Gastroesophageal sphincter (tissue), 4 donors: ENCODE measurements at regions not wholly inside any gene's neighbourhood (a gene's known extent, or its start where the extent isn't known, plus 50 kb on each side); places are given as distances from the start of the nearest gene placed in this dataset.

Experiments
- ATAC-seq: fragments of 150-250 bp; one replicate; pipeline ENCODE4 v1.9.1; 2016; ENCODE audit warnings: mild to moderate bottlenecking, moderate library complexity
- H3K27ac ChIP-seq, 4 donors: fragments of 200-600 bp; sonication (generic) in 3 of 4; 1 replicate in 3 of 4; 2 replicates in 1 of 4; pipeline ENCODE4 v1.5.1; 2016 to 2019
- H3K27me3 ChIP-seq: fragments of 200-600 bp; sonication (generic); one replicate; pipeline ENCODE4 v1.5.1; 2019
- H3K36me3 ChIP-seq, 2 donors: fragments of 200-600 bp; sonication (generic); one replicate each; pipeline ENCODE4 v1.5.1; 2019; ENCODE audit warnings: control low read depth in 1 of 2
- H3K4me1 ChIP-seq, 3 donors: fragments of 200-600 bp; sonication (generic); 1 replicate in 2 of 3; 2 replicates in 1 of 3; pipeline ENCODE4 v1.5.1; 2016 to 2019; ENCODE audit warnings: control low read depth in 2 of 3
- H3K4me3 ChIP-seq, 2 donors: fragments of 200-600 bp; sonication (generic); one replicate each; pipeline ENCODE4 v1.5.1; 2019; ENCODE audit warnings: mild to moderate bottlenecking in 1 of 2, moderate library complexity in 1 of 2
- H3K9me3 ChIP-seq, 3 donors: fragments of 200-600 bp; sonication (generic); one replicate each; pipeline ENCODE4 v1.5.1; 2017 to 2019; ENCODE audit warnings: control low read depth in 2 of 3
- EP300 ChIP-seq: sonication (generic); formaldehyde crosslinking; IDR thresholded peaks from one replicate; pipeline ENCODE4 v1.6.1; 2017; ENCODE audit warnings: antibody characterized with exemption, mild to moderate bottlenecking
- POLR2A ChIP-seq, 2 donors: fragments of 450-650 bp; IDR thresholded peaks; one replicate each; pipeline ENCODE4 v1.6.1; 2017; ENCODE audit warnings: antibody characterized with exemption in 2 of 2, mild to moderate bottlenecking in 2 of 2, moderate library complexity in 1 of 2
- POLR2AphosphoS5 ChIP-seq: sonication (generic); formaldehyde crosslinking; IDR thresholded peaks from one replicate; pipeline ENCODE4 v1.6.1; 2017; ENCODE audit warnings: antibody characterized with exemption
- WGBS, 2 donors: methylation state at CpG; one replicate each; pipeline ENCODE4 v1.1.5; 2018; ENCODE audit warnings: low coverage in 1 of 2; 5-methylcytosine and 5-hydroxymethylcytosine counted together
- TF ChIP-seq, protein P1 (sequence below), 4 experiments: fragments of 200-600 bp in 2 of 4; fragments of 450-650 bp in 2 of 4; sonication (generic) in 1 of 4; IDR thresholded peaks; one replicate each; pipeline ENCODE4 v1.5.1; 2017 to 2019; ENCODE audit warnings: antibody characterized with exemption in 4 of 4, mild to moderate bottlenecking in 2 of 4, moderate library complexity in 2 of 4

DNA sequence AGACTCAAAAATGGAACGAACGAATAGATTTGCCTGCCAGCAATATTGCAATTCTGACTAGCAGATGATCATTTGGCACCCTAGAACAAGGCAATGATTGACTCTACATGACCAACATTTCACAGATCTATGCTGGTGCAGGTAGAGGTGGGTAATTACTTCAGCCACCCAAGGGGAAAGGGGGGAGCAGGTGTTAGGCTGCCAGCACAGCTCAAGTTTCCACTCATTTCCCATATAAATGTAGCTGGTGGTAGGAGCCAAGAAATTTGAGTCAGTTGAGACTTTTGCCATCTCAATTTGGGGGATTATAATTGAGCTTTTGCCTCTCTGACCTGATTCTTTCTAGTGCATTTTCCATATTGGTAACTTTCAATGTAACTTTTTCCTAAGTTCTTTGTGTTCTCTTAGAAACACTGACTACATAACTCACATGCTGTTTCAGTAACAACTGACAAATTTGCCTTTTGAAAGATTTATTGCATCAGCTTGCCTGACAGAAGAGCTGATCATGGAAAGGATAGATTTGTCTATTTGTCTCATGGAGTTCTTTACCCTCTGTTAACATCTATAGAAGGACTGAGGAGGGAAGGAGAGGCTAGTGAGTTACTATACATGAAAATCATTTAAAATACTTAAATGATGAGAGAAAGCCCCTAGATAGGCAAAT lies 902.5 kb downstream of the ZPLD1 start:
- Histone ChIP-seq H3K27me3 (no peaks in the 10 kb centered on the region), H3K36me3 (no peaks in the 10 kb centered on the region), H3K4me3 (no peak overlapping the region), H3K4me1 (no peaks in the 10 kb centered on the region), H3K27ac (no peak overlapping the region), H3K9me3 (no peaks in the 10 kb centered on the region)
- ATAC-seq, result no peak
- WGBS, 2 donors, result 75 to 97% methylated on average over 2 of the region's 2 CpGs
- TF ChIP-seq POLR2A (IDR thresholded peaks at IDR 0.05) (no peak), EP300 (no peak), POLR2AphosphoS5 (no peak)
- TF ChIP-seq, protein P1, sequence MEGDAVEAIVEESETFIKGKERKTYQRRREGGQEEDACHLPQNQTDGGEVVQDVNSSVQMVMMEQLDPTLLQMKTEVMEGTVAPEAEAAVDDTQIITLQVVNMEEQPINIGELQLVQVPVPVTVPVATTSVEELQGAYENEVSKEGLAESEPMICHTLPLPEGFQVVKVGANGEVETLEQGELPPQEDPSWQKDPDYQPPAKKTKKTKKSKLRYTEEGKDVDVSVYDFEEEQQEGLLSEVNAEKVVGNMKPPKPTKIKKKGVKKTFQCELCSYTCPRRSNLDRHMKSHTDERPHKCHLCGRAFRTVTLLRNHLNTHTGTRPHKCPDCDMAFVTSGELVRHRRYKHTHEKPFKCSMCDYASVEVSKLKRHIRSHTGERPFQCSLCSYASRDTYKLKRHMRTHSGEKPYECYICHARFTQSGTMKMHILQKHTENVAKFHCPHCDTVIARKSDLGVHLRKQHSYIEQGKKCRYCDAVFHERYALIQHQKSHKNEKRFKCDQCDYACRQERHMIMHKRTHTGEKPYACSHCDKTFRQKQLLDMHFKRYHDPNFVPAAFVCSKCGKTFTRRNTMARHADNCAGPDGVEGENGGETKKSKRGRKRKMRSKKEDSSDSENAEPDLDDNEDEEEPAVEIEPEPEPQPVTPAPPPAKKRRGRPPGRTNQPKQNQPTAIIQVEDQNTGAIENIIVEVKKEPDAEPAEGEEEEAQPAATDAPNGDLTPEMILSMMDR (IDR thresholded peaks at IDR 0.05), result no peak

DNA sequence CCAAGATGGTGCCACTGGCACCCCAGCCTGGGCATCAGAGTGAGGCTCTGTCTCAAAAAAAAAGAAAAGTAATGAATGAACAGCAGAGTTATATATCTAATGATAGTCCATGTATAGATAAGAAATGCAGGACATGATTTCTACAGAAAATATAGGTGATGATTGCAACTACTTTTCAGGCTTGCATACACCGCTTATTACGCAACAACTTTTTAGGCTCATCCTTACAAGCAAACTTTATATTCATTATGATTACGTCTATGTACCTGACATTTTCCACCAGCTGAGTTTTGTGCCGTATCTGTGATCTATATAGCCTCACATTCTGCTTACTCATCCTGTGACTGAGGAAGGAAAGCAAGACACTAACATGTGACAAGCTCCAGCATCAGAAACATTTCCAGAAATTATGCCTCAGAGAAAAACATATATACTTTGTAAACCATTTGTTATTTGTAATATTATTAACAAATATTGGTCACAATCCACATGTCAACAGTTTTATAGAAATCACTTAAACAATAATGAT lies 906.3 kb downstream of the ZPLD1 start:
- Histone ChIP-seq H3K9me3 (no peaks in the 10 kb centered on the region), H3K4me3 (no peak overlapping the region), H3K27me3 (no peaks in the 10 kb centered on the region), H3K4me1 (no peaks in the 10 kb centered on the region), H3K27ac (no peak overlapping the region), H3K36me3 (no peaks in the 10 kb centered on the region)
- no peak for ATAC-seq
- WGBS, 2 donors, result 87 to 91% methylated on average over 4 of the region's 4 CpGs
- no peak for TF ChIP-seq POLR2A (IDR thresholded peaks at IDR 0.05)

DNA sequence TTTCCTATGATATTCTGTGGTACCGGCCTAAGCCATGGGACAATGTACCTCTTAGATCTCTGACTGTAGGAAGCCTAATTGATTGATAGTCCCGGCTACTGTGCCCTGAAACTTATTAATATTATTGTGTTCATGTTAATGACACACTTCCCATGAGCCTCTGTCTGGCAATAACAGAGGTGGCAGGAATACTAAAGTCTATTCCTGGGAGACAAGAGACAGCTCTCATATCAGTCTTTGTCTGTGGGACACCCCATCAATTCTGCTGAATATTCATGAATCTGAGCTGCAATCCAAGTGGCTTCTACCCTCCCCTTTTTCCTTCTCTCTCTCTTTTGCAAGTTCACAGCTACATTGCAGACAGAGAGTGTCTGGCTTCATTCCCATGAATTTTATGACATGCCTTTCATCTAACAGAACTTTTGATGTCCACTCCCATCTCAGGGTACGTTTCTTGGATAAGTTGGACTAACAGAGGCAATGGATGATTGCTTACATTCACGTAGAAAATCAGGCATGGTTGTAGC lies 907.5 kb downstream of the ZPLD1 start:
- Histone ChIP-seq H3K27me3 (no peaks in the 10 kb centered on the region), H3K27ac (no peak overlapping the region), H3K4me3 (no peak overlapping the region), H3K36me3 (no peaks in the 10 kb centered on the region), H3K4me1 (no peaks in the 10 kb centered on the region), H3K9me3 (no peaks in the 10 kb centered on the region)
- 50 to 67% methylated on average over 1 to 3 of the region's 4 CpGs for WGBS, 2 donors
- TF ChIP-seq POLR2A (IDR thresholded peaks at IDR 0.05), result no peak
- no peak for ATAC-seq

DNA sequence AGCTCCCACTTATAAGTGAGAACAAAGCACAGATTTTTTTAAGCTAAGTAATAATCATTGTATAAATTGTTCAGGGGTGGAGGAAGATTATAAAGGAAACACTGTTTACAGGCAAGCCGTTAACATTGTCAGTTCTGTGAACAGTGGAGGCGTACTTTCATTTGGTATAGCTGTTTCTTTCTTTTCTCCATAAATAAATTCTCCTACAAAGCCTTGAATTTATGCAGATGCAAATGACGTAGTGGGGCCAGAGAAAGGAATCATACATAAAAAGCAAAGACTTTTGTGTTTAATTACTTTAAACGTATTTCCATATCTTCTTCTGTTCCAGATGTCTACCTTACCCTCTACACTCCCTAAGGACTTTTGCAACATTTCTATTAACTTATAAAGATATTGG lies 914.9 kb downstream of the ZPLD1 start:
- ATAC-seq, result no peak

DNA sequence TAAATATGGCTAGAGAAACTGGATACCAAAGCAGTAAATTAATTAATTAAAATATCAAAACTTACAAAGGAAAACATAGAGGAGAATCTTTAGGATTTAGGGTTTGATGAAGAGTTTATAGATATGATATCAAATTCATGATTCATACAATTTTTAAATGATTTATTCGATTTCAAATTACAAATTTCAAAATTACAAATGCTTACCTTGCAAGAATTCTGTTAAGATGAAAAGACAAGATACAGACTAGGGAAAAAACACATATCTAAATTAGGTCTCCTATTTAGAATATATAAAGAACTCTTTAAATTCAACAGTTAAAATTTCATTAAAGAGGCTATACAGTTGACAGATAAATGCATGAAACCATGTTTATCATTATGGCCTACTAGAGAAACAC lies 930.7 kb downstream of the ZPLD1 start:
- H3K27me3 ChIP-seq, result no peaks in the 10 kb centered on the region
- no peaks in the 10 kb centered on the region for H3K9me3 ChIP-seq
- no peak for ATAC-seq
- no peak overlapping the region for H3K27ac ChIP-seq
- 75 to 83% methylated on average over 1 of the region's 1 CpG for WGBS, 2 donors
- no peaks in the 10 kb centered on the region for H3K4me1 ChIP-seq
- TF ChIP-seq EP300 (no peak), POLR2AphosphoS5 (no peak), POLR2A (IDR thresholded peaks at IDR 0.05) (no peak)
- TF ChIP-seq, protein P1 (IDR thresholded peaks at IDR 0.05), result no peak
- H3K36me3 ChIP-seq, result no peaks in the 10 kb centered on the region
- no peak overlapping the region for H3K4me3 ChIP-seq

More for the DNA sequence above, 914.9 kb downstream of the ZPLD1 start:
- no peaks in the 10 kb centered on the region for H3K9me3 ChIP-seq
- no peaks in the 10 kb centered on the region for H3K36me3 ChIP-seq
- H3K4me1 ChIP-seq, result no peaks in the 10 kb centered on the region
- WGBS, 2 donors, result 59 to 77% methylated on average over 4 of the region's 4 CpGs
- H3K27ac ChIP-seq, result no peak overlapping the region
- no peak overlapping the region for H3K4me3 ChIP-seq
- TF ChIP-seq POLR2A (IDR thresholded peaks at IDR 0.05) (no peak), EP300 (no peak), POLR2AphosphoS5 (no peak)
- TF ChIP-seq, protein P1 (IDR thresholded peaks at IDR 0.05), result no peak
- H3K27me3 ChIP-seq, result no peaks in the 10 kb centered on the region

DNA sequence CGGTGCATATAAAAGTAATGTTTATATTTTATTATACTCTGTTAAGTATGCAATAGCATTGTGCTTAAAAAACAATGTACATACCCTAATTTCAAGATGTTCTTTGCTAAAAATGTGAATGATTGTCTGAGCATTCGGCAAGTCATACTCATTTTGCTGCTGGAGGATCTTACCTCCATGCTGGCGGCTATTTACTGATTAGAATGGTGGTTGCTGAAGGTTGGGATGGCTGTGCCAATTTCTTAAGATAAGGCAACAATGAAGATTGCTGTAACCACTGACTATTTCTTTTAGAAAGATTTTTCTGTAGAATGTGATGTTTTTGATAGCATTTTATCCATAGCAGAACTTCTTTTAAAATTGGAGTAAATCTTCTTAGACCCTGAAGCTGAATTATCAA lies 932.7 kb downstream of the ZPLD1 start:
- Histone ChIP-seq H3K36me3 (no peaks in the 10 kb centered on the region), H3K4me1 (no peaks in the 10 kb centered on the region), H3K9me3 (no peaks in the 10 kb centered on the region), H3K27ac (no peak overlapping the region), H3K4me3 (no peak overlapping the region), H3K27me3 (no peaks in the 10 kb centered on the region)
- 87 to 90% methylated on average over 3 of the region's 3 CpGs for WGBS, 2 donors
- TF ChIP-seq POLR2AphosphoS5 (no peak), POLR2A (IDR thresholded peaks at IDR 0.05) (no peak), EP300 (no peak)
- TF ChIP-seq, protein P1 (IDR thresholded peaks at IDR 0.05), result no peak
- ATAC-seq, result no peak
